Myocyte (in vitro differentiated cells): ENCODE measurements at regions not wholly inside any gene's neighbourhood (a gene's known extent, or its start where the extent isn't known, plus 50 kb on each side); places are given as distances from the start of the nearest gene placed in this dataset.

Experiments
- DNase-seq: peaks from one replicate; pipeline ENCODE4 v3.0.0-alpha.2; 2012; ENCODE audit warnings: low read depth

DNA sequence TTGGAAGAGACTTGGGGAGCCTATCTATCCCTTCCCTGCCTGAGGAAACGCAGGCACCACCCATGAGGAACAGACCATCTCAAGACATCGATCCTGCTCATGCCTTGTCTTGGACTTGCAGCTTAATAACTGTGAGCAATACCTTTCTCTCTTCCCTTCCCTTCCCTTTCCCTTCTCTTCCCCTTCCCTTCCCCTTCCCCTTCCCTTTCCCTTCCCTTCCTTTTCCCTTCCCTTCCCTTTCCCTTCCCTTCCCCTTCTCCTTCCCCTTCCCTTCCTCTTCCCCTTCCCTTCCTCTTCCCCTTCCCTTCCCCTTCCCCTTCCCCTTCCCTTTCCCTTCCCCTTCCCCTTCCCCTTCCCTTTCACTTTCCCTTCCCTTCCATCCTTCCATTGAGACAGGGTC, 650.7 kb upstream of the SOX11 start:
- DNase-seq = no peak

DNA sequence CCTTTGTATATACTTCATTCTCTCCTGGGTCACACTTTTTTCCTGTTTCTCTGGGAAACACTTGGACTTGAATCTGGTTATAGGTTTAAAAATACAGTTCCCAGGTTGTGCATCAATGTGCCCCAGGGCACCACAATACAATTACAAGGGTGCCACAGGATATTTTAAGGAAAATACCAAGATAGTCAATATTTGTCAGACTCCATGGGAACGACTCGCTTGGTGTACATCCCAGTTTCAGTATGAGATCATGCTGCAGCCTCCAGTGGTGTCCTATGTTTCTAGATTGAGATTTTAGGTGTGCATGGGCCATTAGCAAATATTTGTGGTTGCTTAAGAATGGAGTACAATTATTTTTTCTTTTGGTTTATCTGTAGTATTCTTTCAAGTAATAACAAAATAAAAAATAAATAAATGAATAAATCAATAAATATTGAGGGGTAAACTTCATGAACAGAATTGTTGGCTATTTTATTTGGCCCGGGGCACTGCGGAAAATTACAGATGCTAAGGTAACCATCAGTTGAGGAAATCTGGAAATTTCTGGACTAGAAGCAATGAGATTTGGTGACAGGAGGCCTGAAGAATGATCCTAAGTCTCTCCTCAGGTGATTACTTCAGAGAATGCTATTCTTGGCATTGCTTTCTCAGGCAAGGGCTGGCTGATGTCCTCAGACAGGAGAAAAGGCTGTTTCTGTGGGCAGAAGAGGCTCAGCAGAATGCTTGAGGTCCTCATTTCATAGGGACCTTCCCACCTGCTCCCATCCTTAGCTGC, 649.3 kb upstream of the SOX11 start:
- no peak for DNase-seq

DNA sequence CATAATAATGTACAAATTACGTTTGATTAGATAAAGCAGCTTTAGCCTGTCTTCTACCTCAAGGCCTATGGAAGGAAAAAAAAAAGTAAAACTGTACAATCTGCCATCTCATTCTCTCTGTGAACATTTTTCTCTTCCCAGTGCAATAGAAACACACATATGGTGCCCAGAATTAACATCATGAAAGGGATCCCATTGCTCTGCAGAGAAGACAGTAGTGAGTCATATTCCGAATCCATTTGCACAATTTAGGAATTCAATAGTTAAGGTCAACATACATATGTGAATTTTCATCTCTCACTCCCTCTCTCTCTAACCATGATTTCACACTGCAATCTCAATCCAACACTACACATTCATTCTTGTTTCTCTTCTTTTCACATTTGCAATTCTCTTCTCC, 640.9 kb upstream of the SOX11 start:
- no peak for DNase-seq

DNA sequence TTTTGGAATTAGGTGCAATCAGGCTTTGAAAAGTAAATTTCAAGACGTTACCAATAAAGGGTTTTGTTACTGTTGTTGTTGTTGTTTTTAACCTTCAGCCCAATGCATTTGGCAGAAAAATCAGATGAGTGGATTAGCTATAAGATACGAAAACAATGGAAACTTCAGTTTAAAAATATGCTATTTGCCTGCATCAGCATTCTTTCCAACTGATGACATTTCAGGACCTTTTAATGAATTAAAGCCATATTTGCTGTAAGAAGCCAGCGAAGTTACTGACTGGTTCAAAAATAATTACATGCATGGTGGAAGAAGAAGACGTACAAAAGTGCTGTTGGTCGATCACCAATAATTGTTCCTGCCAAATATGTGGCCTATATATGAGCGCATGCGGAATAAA, 639.3 kb upstream of the SOX11 start:
- DNase-seq = no peak

DNA sequence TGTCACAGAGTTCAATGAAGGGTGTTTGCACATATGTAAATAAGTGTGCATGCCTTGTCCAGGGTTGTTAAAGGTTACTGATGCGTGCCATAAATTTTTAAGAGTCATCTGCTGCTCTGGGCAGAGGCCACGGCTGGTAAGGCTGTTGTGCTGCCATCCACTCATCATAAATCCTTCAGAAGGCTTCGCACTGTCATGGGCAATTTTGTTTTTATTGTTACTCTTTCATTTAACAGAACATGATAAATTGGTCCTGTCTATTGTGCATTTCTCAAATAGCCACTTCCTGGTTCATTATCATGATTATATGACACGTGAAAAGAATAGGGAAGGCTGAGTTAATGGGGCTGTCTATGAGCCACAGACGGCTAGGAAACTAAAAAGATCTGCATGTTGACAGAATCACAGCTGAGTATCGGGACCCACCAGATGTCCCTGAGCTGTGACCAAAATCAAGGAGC, 634.3 kb upstream of the SOX11 start:
- no peak for DNase-seq

DNA sequence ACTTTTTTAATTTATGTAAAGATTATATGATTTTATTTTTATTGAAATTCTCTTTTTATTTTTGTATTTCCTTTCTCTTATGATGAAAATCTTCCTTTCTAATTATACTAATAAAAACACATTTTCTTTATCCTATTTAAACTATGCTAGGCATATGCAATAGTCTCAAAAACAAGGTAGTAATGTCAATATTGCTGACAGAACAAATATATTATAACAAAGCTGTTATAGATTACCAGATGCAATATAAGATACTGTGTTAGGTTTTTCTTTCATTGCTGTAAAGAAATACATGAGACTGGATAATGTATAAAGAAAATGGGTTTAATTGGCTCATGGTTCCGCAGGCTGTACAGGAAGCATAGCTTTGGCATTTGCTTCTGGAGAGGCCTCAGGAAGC, 631.2 kb upstream of the SOX11 start:
- DNase-seq = no peak

DNA sequence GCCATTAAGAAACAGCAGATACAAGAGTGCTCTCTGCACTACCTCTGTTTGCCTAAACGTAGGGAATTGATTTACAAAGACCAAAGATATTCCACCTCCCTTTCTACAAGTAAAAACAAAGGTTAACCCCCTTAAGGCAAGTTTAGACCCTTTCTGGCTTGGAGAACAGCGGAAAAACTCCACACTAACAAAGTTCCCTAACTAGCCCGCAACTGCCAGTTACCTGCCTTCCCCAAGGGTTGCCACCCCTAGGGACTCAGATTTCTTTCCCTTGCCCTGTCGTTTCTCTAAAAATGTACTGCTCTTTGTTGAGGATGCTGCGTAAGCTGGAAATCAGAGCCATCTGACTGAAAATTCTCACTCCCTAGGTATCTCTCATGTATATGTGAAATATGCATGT, 627.5 kb upstream of the SOX11 start:
- no peak for DNase-seq

DNA sequence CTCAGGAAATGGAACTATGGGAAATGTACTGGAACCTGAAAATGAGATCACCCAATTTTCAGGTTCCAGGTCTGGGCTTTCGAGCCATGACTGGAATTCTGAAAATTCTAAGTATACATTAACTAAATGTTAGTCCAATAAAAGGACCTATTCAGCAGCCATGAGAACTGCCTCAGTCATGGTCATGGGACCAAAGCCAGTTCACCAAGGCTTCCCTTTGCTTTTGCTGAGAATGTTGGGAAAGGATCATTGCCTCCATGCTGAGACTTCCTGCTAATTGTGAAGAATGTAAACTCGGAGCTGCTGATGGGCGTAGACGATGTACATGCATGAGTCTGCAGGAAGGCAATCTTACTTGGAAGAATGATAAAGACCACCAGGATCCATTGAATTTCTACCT, 624.4 kb upstream of the SOX11 start:
- no peak for DNase-seq

DNA sequence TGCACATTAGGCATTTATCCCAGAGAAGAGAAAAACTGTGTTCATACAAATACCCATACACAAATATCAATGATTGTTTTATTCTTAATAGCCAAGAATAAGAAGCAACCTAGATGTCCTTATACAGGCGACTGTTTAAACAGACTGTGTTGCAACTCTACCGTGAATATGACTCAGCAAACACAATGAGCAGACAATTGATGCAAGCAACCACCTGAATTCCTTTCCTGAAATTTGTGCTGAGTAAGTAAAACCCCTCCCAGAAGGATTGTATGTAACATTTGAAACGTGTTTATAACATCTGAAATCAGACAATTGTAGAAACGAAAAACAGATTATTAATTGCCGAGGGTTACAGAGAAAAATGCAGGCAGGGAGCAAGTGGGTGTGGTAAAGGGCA, 621.9 kb upstream of the SOX11 start:
- DNase-seq = no peak

DNA sequence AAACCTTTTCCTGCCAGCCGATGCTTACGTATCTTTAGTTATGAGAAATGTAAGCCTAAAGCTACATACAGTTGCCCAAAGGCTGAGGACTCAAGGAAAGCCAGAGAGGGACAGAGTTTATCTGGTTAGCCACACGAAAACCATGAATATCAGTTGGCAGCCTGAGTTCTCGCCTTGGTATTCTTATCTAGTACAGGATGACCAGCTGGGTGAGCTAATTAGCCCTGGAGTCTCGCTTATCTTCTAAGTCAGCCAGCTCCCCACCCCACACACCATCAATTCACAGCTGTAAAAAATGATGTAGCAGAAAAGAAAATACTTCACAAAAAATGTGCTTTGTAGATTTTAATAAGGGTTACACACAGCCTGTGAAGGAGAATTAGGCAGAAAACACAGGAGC, 617.5 kb upstream of the SOX11 start:
- DNase-seq = no peak

DNA sequence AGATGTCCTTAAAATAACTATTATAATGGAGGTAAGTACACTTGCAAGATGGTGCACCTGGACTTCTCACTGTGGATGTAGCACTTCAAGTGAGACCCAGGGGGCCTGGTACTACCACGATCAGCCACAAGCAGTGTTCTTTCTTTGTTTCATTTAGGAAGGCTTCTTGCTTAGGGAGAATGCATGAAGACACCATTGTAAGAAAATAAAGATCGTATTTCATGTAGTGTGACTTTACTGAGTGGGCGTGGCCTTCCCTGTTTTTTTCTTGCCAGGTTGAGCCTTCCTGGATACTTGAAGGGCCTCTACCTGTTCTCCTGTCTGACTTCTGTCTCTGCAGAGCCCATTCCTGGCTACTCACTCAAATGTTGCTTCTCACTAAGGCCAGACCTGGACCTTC, 615.6 kb upstream of the SOX11 start:
- no peak for DNase-seq

DNA sequence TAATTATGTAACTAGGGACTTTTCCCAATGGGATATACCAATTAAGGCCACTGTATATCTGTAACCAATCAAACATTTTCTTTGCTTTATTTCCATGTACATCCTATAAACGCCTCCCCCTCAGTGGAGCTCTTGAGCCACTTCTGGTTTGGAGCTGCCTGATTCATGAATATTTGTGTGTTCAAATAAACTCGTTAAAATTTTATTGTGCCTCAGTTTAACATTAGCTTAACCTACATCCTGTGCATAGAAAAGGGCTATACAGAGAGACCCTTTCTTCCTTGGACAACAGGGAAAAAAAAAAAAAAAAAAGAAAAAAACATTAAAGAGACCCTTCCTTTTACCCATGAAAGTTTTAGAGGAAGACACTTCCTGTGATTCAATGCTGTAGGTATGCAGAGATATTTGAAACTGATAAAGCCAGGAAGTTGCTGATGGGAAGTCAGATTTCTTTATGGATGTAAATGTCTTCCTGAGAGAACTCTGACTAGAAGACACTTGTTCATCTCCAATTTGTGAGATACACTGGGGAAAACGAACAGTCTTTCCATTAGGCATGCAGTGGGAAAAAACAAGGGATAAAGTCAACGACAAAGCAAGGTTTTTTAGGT, 614.6 kb upstream of the SOX11 start:
- DNase-seq = no peak

DNA sequence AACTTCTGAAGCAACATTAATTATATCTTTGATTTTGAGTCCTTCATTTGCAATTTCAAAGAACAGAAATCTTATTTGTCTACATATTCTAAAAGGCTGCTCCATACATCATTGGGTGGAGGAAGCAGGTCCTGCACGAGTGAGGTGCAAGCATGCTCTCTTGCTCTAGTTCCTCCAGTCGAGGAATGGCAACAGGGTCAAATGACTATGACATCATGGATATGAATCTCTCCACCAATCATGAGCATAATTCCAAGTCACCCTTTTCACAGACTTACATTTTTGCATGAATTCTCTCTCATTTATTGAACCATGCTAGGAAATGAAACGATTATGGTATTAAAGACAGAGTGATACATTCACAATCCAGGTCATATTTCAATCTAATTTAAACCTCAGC, 608.8 kb upstream of the SOX11 start:
- no peak for DNase-seq

DNA sequence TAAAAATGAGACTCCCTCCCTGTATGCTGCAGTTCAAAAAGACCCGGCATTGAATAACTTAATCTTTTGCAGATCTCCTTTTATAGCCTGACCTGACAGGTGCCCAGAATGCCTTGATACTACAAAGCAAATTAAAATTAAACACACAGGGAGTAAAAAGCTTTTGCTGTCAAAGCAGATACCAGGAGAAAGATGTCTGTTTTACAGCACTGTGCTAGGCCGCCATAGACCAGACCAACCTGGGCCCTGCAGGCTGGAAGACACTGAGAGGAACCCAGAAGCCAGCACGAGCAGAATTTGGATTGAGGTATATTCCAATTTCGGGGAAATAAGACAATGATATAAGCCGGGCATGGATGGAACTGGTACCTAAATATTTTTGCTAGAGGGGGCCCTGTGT, 602.8 kb upstream of the SOX11 start:
- DNase-seq = no peak

DNA sequence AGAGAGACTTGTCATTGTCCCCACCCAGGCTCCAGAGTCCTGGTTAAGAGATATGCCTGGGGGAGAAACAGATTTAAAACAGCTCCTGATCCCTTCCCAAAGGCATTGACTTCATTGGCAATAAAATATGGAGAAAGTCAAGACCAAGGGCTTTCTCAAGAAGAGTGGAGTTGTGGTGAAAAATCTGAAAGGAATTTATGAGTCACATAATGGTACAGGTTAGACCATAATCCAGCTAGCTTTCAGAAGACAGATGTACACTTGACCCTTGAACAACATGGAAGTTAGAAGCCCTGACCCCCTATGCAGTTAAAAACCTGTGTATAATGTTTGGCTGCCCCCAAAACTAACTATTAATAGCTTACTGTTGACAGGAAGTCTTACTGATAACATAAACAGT, 599.1 kb upstream of the SOX11 start:
- DNase-seq = no peak

DNA sequence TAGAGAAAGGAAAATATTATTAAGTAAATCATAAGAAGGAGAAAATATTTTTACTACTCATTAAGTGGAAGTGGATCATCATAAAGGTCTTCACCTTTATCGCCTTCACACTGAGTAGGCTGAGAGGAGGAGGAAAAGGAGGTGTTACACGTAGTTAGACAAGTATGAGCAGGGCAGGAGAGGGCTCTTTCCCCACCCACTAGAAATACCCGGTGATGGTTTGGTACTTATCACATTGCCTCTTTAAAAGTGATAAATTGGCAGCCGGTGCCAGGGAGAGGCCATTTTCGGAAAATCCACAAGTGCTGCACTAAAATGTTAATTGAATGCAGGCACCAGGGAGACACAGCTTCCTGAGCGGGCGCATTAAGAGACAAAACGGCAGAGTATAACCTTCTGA, 598.7 kb upstream of the SOX11 start:
- DNase-seq = no peak

DNA sequence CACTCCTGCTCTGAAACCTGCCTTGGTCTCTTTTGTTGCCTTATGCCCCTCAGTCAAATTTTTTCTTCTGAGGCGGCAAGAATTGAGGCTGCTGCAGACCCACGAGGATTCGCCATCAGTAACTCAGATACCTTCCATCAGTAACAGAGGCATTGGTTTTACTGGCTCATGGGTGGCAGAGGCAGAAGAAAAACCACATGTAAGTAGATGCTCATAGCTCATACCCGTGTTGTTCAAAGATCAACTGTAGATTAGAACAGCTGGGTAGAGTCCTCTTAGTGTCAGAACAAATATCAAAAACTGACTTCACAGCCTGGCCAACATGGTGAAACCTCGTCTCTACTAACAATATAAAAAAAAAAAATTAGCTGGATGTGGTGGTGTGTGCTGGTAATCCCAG, 598.0 kb upstream of the SOX11 start:
- no peak for DNase-seq

DNA sequence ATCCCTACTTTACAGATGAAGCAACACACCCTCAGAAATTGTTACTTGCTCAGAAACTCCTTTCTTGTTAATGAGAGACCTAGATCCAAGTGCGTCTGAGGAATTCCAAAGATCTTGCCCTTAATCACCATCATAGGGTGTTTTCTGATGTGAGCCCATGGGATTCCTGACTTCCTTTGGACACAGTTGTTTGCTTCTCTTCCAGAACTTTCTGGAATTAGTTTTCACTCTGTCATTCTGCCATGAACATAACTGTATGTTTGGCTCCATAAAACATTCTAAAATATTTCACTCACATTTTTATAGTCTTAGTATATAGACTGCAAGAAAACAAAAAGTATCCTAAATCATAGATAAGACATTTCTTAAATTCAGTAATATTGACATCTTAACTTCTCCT, 593.9 kb upstream of the SOX11 start:
- DNase-seq = no peak

DNA sequence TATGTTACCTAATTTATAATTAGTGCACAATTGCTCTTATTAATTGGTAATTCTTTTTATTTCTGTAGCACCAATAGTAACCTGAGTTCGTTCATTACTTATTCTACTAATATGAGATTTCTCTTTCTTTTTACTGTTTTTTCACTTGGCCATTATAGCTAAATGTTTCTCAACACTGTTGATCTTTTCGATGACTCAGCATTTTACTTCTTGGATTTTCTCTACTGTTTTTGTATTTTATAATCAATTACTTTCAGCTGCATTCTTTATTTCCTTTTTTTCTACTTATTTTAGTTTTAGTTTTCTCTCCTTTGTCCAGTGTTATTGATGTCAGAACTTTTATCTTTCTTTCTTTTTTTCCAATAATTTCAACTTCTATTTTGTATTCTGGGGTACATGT, 589.4 kb upstream of the SOX11 start:
- no peak for DNase-seq

DNA sequence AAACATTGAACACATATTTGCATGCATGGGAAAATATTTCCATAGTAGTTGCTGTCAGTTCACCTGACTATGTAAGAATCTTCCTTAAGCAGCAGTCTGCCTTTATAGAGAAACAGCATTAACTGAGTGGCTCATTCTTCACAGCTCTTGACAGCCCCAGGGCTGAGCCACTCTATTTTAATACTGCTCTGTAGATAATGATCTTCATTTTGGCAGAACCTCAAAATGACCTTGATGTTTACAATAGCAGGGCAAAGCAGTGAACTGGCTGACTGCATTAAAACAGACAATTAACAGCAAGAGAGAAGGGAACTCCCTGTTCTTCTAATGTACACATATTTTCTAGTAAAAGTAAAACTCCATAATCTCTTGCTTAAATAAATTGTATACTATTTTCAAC, 580.6 kb upstream of the SOX11 start:
- DNase-seq = no peak

DNA sequence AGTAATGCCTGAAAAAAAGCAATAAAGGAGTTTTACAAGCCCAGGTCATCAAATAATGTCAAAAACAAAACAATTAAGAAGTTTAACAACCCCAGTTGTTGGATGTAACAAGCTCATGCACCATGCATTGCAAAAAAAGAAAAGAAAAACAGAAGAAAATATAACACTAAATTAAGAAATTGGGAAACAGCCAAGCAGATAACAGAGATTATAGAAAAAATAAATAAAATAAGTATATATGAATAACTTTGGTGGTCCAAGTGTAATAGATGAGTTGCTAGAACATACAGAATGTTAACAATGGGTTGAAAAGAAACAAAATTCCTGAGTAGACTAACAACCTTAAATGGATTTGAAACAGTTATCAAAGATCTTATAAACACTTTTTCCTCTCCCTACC, 573.1 kb upstream of the SOX11 start:
- no peak for DNase-seq

DNA sequence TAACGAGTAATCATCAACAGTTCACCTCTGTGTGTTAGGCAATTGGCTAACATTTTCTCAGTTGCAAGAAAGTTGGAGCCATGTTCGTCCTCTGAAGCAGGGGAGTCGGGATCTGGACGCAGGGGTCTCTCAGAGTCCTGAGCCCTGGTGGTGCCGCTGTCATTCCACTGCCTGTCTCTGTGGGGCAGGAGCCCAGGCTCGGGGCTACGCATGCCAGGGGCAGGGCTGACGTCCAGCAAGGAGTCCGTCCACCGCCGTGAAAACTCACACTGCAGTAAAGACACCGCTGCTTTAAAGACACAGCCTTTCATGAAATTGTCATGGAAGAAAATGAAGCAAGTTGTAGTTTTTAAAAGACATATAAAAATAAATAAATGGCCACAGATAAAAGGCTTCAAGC, 571.1 kb upstream of the SOX11 start:
- DNase-seq = no peak

DNA sequence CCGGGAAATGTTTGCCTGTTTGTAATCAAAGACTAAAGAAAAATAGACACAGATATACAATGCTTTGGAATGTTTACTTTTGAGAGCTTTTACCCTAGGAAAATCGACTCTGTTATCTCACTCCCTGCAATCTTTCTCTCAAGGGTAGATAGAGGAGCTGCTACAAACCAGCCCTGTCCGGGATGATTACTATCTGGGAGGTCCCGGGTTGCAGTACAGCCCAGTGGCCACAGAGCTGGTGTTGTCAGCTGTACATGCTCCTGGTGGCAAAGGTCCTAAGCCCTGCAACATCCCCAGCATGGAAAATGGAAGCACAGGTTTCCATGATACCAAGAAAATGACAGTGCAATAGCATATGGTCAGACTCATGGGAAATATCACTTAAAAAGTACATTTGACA, 570.5 kb upstream of the SOX11 start:
- no peak for DNase-seq
